Epithelial cell of esophagus (primary cell): ENCODE measurements at regions not wholly inside any gene's neighbourhood (a gene's known extent, or its start where the extent isn't known, plus 50 kb on each side); places are given as distances from the start of the nearest gene placed in this dataset.

Experiments
- DNase-seq: peaks from one replicate; pipeline ENCODE4 v3.0.0; 2010; ENCODE audit warnings: low read depth
- H3K4me3 ChIP-seq: 2 replicates; pipeline ENCODE4 v1.5.1; 2011; ENCODE audit warnings: mild to moderate bottlenecking, low read length, control low read depth
- TF ChIP-seq, protein P1 (sequence below): IDR thresholded peaks from 2 replicates; pipeline ENCODE4 v1.5.1; 2011; ENCODE audit warnings: low read depth, mild to moderate bottlenecking, low read length, control low read depth, inconsistent platforms; ENCODE audit not compliant: insufficient read depth; ENCODE audit errors: missing control alignments

DNA sequence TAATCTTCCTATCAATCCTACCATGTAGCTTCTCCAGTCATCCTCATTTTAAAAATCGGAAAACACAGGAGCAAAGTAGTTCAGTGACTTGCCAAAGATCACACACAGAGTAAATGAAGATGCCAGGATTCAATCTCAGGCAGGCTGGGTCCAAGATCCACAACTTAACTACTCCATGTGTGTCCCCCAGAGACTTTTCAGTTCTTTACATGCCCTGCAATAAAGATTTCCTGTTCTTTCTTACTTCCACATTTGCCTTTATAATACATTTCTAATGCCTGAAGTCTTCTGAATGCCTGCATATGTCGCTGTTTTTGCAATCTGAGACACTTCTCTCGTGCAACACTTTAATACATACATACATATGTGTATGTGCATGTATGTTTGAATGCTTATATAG lies 121.7 kb upstream of the MARCKS start:
- TF ChIP-seq, protein P1, sequence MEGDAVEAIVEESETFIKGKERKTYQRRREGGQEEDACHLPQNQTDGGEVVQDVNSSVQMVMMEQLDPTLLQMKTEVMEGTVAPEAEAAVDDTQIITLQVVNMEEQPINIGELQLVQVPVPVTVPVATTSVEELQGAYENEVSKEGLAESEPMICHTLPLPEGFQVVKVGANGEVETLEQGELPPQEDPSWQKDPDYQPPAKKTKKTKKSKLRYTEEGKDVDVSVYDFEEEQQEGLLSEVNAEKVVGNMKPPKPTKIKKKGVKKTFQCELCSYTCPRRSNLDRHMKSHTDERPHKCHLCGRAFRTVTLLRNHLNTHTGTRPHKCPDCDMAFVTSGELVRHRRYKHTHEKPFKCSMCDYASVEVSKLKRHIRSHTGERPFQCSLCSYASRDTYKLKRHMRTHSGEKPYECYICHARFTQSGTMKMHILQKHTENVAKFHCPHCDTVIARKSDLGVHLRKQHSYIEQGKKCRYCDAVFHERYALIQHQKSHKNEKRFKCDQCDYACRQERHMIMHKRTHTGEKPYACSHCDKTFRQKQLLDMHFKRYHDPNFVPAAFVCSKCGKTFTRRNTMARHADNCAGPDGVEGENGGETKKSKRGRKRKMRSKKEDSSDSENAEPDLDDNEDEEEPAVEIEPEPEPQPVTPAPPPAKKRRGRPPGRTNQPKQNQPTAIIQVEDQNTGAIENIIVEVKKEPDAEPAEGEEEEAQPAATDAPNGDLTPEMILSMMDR = no peak
- H3K4me3 ChIP-seq = no peak overlapping the region
- DNase-seq = no peak

DNA sequence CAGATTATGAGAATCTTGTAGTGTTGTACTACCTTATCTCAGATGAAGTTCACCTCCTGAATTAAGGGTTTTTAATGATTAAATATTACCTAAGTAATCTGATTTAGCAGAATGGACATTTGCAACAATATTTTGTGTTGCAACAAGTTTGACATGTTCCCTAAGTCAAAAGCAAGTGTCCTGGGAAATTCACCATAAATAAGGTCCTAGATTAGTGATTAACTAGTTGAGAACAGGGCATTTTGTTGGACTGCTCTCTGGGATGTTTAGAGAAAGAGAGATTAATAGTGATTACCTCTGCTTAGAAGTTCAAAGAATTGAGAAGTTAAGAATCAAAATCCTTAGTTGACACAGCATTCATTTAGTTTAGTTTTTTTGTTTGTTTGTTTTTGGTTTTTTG lies 120.2 kb upstream of the MARCKS start:
- H3K4me3 ChIP-seq = no peak overlapping the region
- DNase-seq = no peak
- TF ChIP-seq, protein P1 = no peak

DNA sequence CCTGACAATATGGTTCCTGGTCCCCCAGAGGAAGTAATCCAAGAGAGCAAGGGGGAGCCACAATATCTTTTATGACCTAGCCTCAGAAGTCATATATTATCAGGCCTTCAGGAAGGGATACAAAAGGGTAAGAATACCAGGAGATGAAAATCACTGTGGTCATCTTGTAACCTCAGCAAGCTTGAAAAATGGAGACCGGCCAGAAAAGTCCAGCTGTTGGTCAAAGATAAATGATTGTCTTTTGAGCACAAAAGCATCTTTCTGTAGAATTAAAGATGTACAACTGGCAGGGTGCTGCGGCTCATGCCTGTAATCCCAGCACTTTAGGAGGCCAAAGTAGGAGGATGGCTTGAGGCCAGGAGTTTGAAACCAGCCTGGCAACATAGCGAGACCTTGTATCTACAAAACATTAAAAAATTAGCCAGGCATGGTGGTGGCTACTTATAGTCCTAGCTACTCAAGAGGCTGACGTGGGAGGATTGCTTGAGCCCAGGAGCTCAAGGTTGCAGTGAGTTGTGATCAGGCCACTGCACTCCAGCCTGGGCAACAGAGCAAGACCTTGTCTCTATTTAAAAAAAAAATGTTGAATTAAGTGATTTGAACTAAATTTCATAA lies 118.0 kb upstream of the MARCKS start:
- H3K4me3 ChIP-seq = no peak overlapping the region
- TF ChIP-seq, protein P1 = no peak
- no peak for DNase-seq

GRCh38 chr6:113741651-113742050 lies 115.5 kb upstream of the MARCKS start:
- no peak overlapping the region for H3K4me3 ChIP-seq
- TF ChIP-seq, protein P1 = no peak
- DNase-seq = no peak

- no peak overlapping the region for H3K4me3 ChIP-seq
- TF ChIP-seq, protein P1 = no peak
- no peak for DNase-seq
Measured at GRCh38 chr6:113742342-113742741, 114.8 kb upstream of the MARCKS start.

DNA sequence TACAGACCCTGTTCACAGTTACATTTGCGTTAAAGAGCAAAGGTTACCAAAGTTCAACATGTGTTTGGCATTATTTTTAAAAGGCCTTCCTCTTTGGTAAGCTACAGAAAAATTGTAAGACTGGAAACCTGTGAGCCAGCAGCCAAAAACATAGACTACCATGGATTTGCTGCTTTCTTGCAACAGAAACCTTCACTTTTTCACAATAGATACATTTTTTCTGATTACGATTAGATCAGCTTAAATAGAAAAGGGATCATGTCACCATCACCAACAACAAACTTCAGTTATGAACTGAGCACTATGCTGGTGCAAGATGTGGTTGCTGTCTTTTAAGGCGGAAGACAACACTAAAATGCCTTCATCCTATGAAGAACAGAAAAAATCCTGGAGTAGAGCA lies 112.3 kb upstream of the MARCKS start:
- no peak overlapping the region for H3K4me3 ChIP-seq
- no peak for DNase-seq
- TF ChIP-seq, protein P1 = no peak

GRCh38 chr6:113750151-113750855 lies 106.8 kb upstream of the MARCKS start:
- TF ChIP-seq, protein P1 = no peak
- no peak for DNase-seq

More at GRCh38 chr6:113750151-113750855, 106.8 kb upstream of the MARCKS start:
- no peak overlapping the region for H3K4me3 ChIP-seq
